ENCODE measurements at regions not wholly inside any gene's neighbourhood (a gene's known extent, or its start where the extent isn't known, plus 50 kb on each side); places are given as distances from the start of the nearest gene placed in this dataset.
A peak's percentile ranks its signal among the peaks of the same experiment; 100 is the strongest.

DNA sequence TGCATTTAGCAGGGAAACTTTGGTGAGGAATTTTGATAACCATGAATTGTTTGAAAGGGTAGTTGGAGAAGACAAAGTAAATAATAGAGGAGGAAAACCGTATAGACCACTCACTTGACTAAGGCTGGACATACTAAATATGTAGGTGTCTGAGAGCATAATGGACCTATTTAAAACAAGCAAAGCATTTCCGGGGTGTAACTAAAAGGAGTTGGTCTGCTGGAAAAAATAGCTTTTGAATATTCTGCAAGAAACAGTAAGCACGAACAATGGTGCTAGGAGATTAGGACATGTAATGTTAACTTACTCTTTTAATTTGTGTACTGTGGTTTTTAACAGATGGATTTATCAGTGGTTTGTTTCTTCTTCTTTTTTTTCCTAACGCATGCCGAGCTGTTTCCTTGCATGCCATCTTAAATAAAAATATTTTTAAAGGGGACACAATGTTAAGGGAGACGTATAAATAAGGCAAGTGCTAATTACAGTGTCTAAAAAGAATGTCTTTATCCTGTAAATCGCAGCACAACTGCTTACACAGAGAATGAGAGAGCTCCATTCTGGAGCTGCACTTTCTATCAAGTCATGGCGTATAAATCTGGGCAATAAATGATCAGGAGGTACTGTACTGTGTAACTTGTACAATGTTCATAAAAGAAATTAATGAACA lies 492.1 kb downstream of the LMO4 start:
- DNase-seq (ENCODE audit: low spot score), result no peak

DNA sequence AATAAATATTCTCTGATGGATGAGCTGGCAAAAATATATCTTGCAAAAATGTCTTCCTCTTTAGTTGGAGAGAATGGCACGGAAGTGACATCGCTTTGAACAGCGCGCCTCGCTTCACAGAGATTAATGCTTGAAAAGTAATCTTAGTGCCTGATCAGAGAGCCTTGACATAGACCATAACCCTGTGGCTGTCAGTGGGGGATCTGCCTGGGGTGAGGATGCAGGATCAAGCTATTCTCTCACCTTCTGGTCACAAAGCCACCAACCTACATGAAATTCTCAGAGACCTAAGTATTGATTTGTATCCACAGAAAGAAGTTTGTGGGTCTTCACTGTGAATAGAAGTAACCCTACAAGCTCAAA lies 492.6 kb downstream of the LMO4 start:
- no peak for DNase-seq (ENCODE audit: low spot score)

DNA sequence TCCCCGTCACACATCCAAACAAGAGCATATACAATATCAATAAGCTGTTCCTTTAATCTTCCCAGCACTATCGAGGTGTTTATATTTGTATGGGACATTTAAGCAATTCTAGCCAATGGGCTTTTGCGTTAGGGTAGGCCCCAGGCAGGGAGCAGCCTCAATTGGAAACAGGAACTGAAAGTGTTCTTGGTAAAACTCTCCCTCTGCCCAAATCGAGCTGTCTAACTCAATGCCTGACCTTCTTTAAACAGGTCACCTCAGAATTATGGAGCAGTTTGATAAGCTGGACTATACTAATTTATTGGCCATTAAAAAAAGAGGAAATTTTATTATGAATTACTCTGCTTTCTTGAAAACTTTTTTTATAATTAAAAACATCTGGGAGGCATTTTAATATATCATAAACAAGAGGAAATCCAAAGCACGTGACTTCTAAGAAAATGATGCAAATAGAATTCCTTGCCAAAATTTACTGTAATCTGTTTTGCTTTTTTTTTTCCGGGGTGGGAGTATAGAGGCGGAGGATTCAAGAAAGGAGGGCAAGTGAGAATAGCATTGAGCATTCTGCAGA lies 498.1 kb downstream of the LMO4 start:
- peak; percentile 85 for DNase-seq (ENCODE audit: low spot score)

DNA sequence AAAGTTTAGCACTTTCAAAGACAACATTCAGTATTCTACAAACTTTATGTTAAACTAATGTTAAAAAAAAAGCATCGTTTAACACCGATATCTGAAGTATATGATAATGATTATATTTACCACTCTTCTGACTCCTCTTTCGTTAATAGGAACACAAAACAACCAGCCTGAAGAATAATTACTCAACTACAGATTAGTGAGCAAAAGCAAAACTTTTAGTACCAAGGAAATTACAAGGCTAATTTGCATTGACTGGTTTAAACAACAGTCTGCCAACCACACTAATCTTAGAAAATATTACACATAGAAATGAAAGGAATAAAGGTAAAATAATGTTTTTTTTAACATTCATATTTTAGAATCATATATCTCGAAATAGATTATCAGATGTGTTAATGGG lies 500.7 kb downstream of the LMO4 start:
- DNase-seq (ENCODE audit: low spot score), result no peak

DNA sequence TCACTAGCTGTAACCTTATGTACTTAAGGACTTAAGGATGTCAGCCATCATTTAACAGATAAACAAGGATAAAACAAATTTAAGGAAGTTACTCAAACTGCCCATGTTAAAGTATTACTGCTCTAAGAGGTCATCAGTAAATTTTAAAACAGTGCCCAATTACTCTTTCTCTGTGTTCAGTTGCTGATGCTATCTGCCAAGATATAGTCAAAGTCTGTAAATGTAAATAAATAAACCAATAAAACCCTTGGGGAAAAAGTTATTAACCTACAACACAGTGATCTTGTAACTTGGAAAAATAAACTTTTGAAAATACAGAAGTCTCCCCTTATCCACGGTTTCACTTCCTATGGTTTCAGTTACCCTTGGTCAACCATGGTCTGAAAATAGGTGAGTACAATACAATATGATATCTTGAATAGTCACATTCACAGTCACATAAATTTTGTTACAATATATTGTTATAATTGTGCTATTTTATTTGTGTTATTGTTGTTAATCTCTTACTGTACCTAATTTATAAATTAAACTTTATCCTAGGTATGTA lies 501.8 kb downstream of the LMO4 start:
- DNase-seq (ENCODE audit: low spot score), result no peak

DNA sequence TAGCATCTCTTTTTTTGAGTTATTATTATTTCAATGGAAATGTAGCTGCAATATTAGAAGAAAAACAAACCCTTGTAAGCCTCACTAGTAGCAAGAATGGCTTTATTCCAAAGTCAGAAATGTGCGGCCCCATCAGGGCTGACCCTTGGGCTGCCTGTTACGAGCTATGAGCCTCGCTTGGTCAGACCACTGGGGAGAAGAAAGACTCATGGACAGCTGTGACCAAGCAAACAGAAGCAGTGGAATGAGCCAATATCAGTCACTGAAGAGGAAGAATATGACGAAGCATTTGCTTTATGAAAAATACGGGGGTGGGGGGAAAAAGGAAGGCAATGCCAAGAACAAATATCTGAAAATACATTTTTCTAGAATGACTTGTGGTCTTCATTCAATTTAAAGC lies 504.5 kb downstream of the LMO4 start:
- no peak for DNase-seq (ENCODE audit: low spot score)

DNA sequence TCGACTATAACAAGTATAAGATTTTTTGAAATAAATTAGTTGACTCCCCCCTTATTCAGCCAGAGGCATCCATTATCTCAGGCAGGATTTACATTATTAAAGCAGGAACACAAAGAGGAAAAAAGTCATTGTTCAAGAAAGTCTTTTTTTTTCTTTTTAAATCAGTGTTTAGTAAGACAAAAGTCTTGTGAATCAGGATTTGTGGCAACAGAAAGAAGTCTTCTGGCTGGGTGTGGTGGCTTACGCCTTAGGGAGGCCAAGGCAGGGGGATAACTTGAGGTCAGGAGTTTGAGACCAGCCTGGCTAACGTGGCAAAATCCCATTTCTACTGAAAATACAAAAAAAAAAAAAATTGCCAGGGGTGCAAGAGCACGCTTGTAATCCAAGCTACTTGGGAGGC lies 505.5 kb downstream of the LMO4 start:
- no peak for DNase-seq (ENCODE audit: low spot score)

DNA sequence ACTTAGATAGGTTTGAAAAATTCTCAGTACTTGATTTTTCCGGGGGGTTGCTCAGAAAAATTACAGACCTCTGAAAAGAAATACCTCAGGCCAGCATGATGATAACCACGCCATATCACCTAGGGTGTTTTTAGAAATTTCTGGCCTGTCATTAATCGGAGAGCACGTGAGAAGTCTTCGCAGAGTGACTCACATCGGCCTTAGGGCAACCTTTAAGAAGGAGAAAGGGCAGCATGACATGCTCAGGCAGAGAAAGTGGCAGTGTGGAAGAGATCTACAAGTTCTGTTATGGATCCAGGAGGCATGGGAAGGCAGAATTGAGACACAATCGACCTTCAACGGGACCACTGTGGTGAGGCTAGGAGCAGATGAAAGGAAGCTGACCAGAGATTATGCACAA lies 506.3 kb downstream of the LMO4 start:
- DNase-seq (ENCODE audit: low spot score), result no peak

DNA sequence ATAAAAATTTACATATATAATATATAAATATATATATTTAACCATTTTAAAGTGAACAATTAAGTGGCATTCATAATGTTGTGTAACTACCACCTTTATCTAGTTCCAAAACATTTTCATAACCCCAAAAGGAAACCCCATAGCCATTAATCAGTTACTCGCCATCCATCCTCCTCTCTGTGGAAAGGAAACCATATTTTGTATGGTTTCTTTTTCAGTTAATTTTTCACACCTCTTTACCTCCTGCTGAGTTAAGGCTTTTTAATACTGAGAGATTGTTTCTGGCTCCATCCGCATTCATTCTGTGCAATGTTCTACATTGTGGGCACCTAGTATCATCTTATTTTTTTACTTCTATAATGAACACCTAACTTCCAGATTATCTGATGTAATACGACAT lies 512.1 kb downstream of the LMO4 start:
- no peak for DNase-seq (ENCODE audit: low spot score)

DNA sequence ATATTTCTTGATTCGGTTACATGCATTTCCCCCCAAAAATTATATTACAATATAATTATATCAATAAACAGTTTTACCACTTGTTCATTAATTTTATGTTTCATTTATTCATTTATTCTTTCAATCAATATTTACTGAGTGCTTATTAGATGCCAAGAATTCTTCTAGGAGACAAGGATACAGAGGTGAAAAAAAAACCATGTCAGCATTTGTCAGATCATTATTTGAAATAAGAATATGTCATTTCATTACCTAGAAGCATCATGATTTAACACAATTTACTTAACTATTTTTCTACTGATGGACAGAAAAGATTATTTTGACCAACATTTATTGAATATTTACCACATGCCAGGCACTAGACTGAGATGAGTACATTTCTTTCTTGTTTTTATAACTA lies 512.7 kb downstream of the LMO4 start:
- no peak for DNase-seq (ENCODE audit: low spot score)

DNA sequence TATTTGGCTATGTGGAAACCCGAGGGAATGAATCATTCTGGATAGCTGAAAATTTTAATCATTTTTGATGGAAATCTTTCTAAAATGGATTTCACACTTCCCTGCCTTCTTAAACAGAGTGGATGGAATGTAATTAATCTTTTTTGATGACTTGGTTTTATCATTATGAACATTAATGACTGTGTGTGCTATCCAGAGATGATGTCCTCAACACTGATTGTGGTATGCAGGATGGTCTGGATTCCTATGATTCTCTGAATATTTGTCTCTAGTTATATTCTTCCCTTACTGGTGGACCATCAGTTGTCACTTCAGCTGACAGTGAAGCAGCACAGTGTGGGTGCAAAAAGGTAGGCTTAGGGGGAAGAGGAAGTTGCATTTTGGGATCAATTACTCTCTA lies 513.5 kb downstream of the LMO4 start:
- no peak for DNase-seq (ENCODE audit: low spot score)

DNA sequence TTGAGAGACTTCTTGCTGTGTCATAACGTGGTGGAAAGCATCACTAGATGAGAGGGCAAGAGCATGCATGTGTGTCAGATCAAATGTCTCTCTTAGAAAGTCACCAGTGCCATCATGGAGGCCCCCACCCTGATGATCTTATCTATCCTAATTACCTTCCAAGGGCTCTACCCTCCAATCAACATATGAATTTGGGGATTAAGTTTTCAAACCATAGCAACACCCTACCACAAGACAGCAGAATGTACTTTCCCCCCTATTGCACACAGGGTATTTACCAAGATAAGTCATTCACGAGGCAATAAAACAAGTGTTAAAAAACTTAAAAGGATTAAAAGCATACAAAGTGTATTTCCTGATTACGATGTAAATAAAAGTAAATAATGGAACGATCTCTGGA lies 515.6 kb downstream of the LMO4 start:
- no peak for DNase-seq (ENCODE audit: low spot score)

DNA sequence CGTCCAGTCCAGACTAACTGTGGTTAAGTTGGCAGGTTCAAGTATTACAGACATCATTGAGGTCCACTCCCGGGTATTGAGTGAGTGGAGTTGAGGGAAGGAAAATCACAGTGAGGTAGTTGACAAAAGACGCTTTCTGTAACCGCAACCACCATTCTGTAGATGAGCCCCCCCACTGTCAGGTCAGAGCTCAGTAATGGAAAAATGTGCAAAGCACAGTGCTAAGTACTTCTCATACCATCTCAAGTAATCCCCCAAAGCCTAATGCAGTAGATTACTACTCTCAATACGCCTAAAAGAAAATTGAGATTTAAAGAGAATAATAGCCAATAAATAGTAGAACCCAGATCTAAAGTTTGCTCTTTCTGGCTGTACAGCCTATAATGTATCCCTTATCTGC lies 522.8 kb downstream of the LMO4 start:
- DNase-seq (ENCODE audit: low spot score), result no peak

DNA sequence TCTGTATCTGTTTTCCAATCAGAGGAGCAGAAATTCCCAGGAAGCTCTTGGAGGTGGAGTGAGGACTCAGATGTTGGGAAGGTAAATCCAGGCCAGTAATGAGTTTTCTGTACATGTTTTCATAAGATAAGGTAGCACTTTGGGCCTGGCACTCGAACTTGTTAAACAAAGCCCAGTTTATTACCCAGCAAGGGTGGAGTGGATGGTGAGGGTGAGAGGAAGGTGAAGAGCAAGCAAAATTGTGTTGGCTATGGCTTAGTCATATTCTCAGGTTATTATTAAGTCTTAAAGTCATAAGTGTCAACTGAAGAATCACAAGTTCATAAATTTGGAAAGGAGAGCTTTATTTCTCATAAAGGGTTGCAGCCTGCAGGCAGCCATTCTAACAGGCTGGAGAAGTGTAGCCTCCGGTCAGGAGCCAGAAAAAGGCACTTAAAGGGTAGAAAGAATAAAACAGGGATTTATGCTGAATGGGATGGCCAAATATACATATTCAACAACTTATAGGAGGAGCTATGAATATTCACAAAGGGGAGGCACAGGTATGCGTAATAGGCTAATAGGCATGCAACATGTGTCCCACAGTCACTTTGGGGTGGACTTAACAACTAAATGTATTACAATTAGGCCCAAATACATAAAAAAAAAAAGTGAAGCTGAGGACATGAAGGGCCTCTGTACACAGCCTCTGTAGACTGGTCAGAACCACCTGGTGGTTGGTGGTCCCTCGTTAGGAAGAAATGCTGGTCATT lies 523.9 kb downstream of the LMO4 start:
- no peak for DNase-seq (ENCODE audit: low spot score)

DNA sequence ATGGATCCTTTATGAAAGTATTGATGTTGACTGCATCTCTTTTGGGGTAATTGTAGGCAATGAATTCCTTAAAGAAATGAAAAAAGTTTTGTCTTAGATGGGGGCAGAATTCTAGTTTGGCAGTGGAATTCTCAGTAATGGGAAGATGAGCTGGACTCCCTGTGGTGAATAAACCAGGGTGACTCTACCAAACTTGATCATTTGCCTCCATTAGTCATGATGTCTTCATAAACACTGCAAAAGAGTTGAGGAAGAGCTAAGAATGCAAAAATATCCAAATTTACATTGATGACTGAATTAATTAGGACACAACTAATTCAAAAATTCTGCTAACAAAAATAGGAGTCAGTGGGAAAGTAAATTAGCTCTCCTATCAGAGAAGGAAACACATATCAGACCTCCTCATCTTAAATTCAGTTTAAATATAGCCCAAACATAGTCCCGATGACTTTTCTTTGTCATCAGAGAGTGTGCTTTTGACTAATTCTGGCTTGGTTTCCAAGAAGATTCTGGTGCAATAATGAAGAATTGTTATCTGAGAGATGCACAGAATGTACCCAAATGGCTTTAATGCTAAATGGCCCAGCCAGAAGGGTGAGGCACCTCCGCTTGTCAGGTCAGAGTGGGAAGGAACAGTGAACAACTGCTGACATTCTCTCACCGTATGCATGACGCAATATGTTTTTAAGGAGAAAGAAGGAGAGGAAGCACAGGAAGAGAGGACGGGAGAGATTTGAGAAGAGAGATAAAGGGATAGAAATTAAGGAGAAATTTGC lies 525.1 kb downstream of the LMO4 start:
- DNase-seq (ENCODE audit: low spot score), result no peak

DNA sequence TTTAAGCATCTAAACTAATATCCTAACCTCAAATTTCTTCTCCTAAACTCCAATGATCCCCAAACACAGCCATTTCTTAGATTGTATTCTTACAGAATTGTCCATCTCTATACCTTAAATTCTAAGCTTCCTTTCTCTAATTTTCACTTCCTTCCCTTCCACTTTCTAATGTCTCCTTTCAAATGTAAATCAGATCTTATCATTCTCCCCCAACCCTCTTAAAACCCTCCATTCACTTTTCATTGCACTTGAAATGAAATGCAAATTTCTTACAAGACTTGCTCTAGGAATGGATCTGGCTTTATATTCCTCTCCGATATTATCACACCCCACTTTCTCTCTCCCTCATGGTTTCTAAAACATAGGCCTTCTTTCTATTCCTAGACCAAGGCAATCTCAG lies 534.6 kb downstream of the LMO4 start:
- DNase-seq (ENCODE audit: low spot score), result no peak

DNA sequence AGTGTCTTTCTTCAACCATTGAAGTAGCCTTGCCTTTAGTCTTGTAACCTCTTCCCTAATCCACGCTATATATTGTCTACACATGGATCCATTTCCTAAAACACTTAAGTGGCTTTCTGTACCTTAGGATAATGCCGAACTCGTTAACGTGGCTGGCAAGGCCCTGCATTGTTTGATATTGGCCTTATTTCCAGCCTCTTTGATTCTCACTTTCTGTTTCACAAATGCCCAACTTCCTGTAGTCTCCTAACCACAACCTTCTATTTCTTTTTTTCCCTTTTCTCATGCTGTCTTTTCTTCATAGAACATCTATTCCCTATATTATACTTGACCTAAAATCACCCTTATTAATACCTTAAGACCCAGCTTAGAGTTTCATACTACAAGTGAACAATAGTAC lies 536.0 kb downstream of the LMO4 start:
- no peak for DNase-seq (ENCODE audit: low spot score)

DNA sequence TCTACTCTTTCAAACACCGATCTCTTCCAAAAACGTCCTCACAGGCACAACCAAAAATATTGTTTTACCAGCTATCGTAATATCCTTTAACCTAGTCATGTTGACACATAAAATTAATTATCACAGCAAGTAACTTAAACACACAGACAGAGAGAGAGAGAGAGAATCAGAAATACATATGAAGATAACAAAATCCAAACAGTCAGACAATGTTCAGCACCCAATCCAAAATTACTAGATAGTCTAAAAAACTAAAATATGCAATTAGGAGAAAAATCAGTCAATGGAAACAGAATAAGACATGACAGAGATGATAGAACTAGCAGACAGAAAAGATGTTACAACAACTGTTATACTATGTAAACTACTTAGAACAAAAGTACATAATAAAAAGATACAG lies 537.7 kb downstream of the LMO4 start:
- DNase-seq (ENCODE audit: low spot score), result no peak

DNA sequence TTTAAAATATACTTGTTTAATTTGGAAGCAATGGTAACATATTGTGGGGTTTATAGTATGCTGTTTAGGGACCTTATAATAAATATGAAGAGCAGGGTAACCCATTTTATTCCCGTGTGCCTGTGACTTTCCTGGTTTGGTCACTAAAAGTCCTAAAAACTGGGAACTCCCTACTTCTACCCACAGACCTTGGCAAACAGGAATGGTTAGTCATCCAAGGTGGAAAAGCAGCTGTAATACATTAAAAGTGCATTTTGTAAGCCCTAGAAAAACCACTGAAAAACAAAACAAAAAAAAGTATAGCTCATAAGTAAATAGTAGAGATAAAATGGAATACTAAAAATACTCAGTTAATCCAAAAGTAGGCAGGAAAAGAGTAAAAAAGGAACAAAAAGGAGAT lies 538.9 kb downstream of the LMO4 start:
- DNase-seq (ENCODE audit: low spot score), result no peak

DNA sequence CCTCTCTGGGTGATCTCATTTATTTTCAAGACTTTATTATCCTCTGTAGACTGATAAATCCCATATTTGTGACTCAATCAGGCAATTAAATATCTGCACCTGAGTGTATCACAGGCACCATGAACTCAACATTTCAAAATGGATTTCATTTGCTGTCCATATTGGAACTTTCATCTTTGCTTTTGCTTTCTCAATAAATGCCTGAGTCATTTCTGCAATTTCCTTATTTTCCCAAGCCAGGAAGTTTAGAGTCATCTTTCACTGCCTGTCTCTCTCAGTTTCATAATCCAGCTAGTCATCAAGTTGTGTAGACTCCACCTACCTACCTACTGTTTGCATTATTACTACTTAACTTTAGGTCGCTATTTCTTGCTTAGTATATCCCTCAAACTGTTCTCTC lies 540.9 kb downstream of the LMO4 start:
- no peak for DNase-seq (ENCODE audit: low spot score)

DNA sequence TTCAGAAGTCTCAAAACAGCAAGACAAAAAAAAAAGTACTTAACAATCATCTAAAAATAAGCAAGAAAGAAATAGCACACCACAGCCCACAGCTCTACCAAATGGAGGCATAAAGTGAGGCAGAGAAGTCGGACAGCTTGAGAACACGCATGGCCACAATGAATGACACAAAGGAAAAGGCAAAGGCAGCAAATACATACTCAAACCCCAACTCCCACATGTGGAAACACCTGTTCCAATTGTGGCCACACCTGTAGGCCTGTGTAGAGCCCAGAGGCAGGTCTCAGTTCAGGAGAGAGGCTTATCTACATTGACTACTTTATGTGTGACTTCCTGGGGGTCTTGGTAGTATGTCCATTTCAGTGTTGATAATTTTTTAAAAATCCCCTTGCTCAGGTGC lies 543.5 kb downstream of the LMO4 start:
- DNase-seq (ENCODE audit: low spot score), result peak; percentile 53

DNA sequence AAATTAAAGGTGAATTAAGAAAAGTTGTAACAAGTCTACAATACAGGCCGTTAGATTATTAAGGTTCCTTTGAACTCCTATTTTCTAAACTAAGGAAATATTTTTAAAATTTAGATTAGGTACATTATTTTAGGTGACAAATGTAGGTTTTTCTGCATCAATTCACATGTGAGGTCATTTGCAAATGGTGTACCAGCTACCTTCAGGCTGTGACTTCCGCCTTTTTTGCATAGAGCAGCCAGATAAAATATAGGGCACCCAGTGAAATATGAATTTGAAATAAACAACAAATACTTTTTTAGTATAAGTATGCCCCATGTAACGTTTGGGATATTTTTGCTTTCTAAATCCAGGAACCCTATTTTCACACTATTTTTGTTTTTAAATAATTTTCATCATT lies 544.0 kb downstream of the LMO4 start:
- peak; percentile 58 for DNase-seq (ENCODE audit: low spot score)

DNA sequence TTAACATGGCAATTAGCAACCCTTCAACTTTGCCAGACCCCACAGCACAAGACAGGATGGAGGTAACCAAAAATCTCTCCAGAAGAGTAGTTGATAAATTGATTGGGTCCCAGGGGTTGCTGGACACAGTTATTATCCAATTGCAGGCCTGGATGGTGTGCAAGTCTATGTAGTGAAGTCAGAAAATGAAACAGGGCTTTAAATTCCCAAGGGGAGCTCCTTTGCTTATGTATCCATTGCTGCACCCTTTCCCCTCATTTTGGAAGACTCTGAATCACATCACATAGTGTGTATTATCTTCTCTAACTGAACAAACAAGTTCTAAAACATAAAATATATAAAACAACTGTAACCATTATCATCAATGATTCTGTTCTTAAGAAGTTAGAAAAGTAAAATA lies 550.2 kb downstream of the LMO4 start:
- DNase-seq (ENCODE audit: low spot score), result no peak

Measured in NAMALWA (cell line).